Naive thymus-derived CD4-positive, alpha-beta T cell (primary cell): ENCODE measurements at regions not wholly inside any gene's neighbourhood (a gene's known extent, or its start where the extent isn't known, plus 50 kb on each side); places are given as distances from the start of the nearest gene placed in this dataset.

Source experiments
- ATAC-seq: fragments of 150-1000 bp; cut with Tn5 transposase; 2 replicates; pipeline ENCODE4 v1.10.0; 2021; ENCODE audit warnings: mild to moderate bottlenecking, moderate library complexity
- CTCF ChIA-PET: fragments of 350-600 bp; sonication (Branson Sonifier 250); formaldehyde crosslinking; loops from one replicate; lab custom pipeline; 2021; ENCODE audit warnings: antibody characterized with exemption; lab: Charles Lee
- POLR2A ChIA-PET: fragments of 350-600 bp; sonication (Branson Sonifier 250); formaldehyde crosslinking; loops from one replicate; lab custom pipeline; 2021; ENCODE audit warnings: antibody characterized with exemption, inconsistent platforms; lab: Charles Lee
- DNase-seq, 9 donors: peaks; one replicate each; pipeline versions ENCODE4 v3.0.0 to v3.0.0-alpha.2; 2020 to 2022; ENCODE audit warnings: mixed read lengths in 1 of 9
- H3K27ac ChIP-seq: one replicate; pipeline ENCODE4 v1.7.0; 2013; ENCODE audit warnings: mild to moderate bottlenecking, low read depth, low read length, moderate library complexity
- H3K27me3 ChIP-seq, 2 donors: one replicate each; pipeline ENCODE4 v1.7.0; 2013; ENCODE audit warnings: low read length in 2 of 2, mild to moderate bottlenecking in 2 of 2, moderate library complexity in 2 of 2; ENCODE audit not compliant: control insufficient read depth in 2 of 2, insufficient read depth in 2 of 2
- H3K36me3 ChIP-seq, 3 experiments: 1 replicate in 2 of 3; 2 replicates in 1 of 3; pipeline ENCODE4 v1.7.0; 2013; ENCODE audit warnings: low read length in 3 of 3, mild to moderate bottlenecking in 3 of 3, moderate library complexity in 1 of 3; ENCODE audit not compliant: insufficient read depth in 3 of 3, control insufficient read depth in 2 of 3
- H3K4me1 ChIP-seq, 2 donors: one replicate each; pipeline ENCODE4 v1.7.0; 2013; ENCODE audit warnings: low read length in 2 of 2, mild to moderate bottlenecking in 2 of 2, moderate library complexity in 1 of 2; ENCODE audit not compliant: control insufficient read depth in 2 of 2, insufficient read depth in 2 of 2
- H3K4me3 ChIP-seq: 2 replicates; pipeline ENCODE4 v1.7.0; 2013; ENCODE audit warnings: mild to moderate bottlenecking, low read length
- H3K9me3 ChIP-seq, 3 experiments: 1 replicate in 2 of 3; 2 replicates in 1 of 3; pipeline ENCODE4 v1.7.0; 2013; ENCODE audit warnings: low read length in 3 of 3; ENCODE audit not compliant: control insufficient read depth in 2 of 3
- H3K27ac Mint-ChIP-seq, 9 donors: one replicate each; pipeline ENCODE4 v1.8.0; 2020 to 2022; ENCODE audit warnings: mixed read lengths in 9 of 9, mild to moderate bottlenecking in 8 of 9, moderate library complexity in 5 of 9, inconsistent platforms in 2 of 9
- H3K27me3 Mint-ChIP-seq, 5 donors: one replicate each; pipeline ENCODE4 v1.8.0; 2021 to 2022; ENCODE audit warnings: mixed read lengths in 5 of 5, mild to moderate bottlenecking in 1 of 5
- H3K36me3 Mint-ChIP-seq, 5 donors: one replicate each; pipeline ENCODE4 v1.8.0; 2020 to 2022; ENCODE audit warnings: mixed read lengths in 5 of 5, mild to moderate bottlenecking in 3 of 5, inconsistent platforms in 1 of 5
- H3K4me1 Mint-ChIP-seq, 7 donors: one replicate each; pipeline ENCODE4 v1.8.0; 2020 to 2022; ENCODE audit warnings: mixed read lengths in 7 of 7, mild to moderate bottlenecking in 3 of 7, inconsistent platforms in 1 of 7
- H3K4me3 Mint-ChIP-seq, 10 donors: one replicate each; pipeline ENCODE4 v1.8.0; 2020 to 2022; ENCODE audit warnings: mild to moderate bottlenecking in 10 of 10, mixed read lengths in 10 of 10, moderate library complexity in 6 of 10, inconsistent platforms in 2 of 10
- H3K9me3 Mint-ChIP-seq, 11 donors: one replicate each; pipeline ENCODE4 v1.8.0; 2020 to 2022; ENCODE audit warnings: mixed read lengths in 11 of 11, mild to moderate bottlenecking in 4 of 11, inconsistent platforms in 1 of 11, moderate library complexity in 1 of 11
- intact Hi-C, 2 donors: fragments of 100-400 bp; cut with micrococcal nuclease; formaldehyde crosslinking; loops; one replicate each; pipeline ENCODE4 v1.15.1; 2023

DNA sequence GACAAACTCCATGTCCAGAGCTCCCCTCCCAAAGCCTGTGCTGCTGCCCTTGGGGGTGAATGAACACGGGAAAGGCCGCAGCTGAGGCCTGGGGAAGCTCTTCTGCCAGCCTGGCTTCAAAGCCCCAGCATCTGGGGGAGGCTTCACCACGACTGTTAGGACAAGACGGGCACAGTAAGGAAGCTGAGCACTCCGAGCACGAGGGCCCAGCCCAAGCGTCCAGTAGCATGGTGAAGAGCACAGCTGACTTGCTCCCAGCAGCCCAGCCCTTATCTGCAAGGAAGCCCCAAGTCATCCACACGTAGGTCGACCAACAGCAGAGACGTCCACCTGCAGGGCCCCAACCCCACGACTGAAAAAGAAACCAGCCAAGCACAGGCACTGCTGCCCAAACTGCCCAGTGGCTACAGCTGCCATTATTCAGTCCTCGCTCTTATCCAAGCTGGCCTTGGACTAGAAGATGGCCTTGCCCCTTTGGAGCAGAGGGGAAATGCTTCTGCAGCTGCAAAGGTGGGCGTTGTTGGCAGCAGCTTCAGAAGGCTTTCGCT lies 62.5 kb downstream of the SHANK2 start:
- CTCF ChIA-PET = no interaction called here
- no peaks in the 10 kb centered on the region for H3K27me3 ChIP-seq
- no peaks in the 10 kb centered on the region for H3K4me1 Mint-ChIP-seq
- no peaks in the 10 kb centered on the region for H3K4me1 ChIP-seq
- ATAC-seq (no peak), DNase-seq (no peak)
- peaks cover 0 to 12% (median 5%) of the 10 kb centered on the region in 5 donors for H3K27me3 Mint-ChIP-seq
- H3K36me3 Mint-ChIP-seq = no peaks in the 10 kb centered on the region
- H3K27ac ChIP-seq = no peak overlapping the region
- H3K4me3 ChIP-seq = no peak overlapping the region
- POLR2A ChIA-PET = no interaction called here
- H3K36me3 ChIP-seq = no peaks in the 10 kb centered on the region
- H3K27ac Mint-ChIP-seq = no peak overlapping the region
- intact Hi-C loops = no loop called here
- no peak overlapping the region for H3K4me3 Mint-ChIP-seq
- no peaks in the 10 kb centered on the region for H3K9me3 Mint-ChIP-seq
- H3K9me3 ChIP-seq = no peaks in the 10 kb centered on the region

DNA sequence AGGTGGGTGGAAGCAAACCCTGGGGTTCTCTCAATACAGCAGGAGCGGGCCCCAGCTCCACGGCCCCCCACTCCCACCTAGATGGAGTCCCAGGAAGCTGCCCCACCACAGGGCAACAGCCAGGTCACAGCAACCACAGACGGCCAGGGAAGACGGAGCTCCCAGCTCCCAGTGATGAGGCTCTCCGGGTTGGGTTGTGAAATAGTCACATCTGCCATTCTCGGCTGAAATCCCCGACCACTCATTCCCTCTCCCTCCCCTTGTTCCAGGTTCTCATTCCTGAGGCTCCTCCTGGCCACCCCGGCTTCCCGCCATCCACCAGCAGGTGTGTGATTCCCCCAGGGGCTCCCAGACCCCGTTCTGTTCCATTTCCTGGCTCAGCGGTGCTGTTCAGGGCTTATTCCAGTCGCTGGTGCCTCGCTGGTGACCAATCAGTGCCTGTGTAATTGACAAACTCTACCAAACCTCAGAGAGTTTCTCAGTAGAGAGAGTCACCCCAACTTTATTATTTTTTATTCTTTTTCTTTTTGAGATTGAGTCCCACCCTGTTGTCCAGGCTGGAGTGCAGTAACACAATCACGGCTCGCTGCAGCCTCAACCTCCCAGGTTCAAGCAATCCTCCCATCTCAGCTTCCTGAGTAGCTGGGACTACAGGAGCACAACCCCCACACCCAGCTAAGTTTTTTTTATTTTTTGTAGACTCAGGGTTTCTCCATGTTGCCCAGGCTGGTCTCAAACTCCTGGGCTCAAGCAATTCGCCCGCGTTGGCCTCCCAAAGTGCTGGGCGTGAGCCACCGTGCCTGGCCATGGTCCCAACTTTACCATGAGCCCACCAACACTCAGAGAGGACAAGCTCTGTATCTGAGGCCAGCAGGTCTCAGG lies 63.2 kb downstream of the SHANK2 start:
- no peaks in the 10 kb centered on the region for H3K4me1 Mint-ChIP-seq
- H3K9me3 ChIP-seq = no peaks in the 10 kb centered on the region
- H3K36me3 ChIP-seq = no peaks in the 10 kb centered on the region
- no peak overlapping the region for H3K27ac ChIP-seq
- H3K27ac Mint-ChIP-seq = no peak overlapping the region
- DNase-seq (no peak), ATAC-seq (no peak)
- no peak overlapping the region for H3K4me3 Mint-ChIP-seq
- no peaks in the 10 kb centered on the region for H3K4me1 ChIP-seq
- no peaks in the 10 kb centered on the region for H3K36me3 Mint-ChIP-seq
- intact Hi-C loops = no loop called here
- H3K27me3 ChIP-seq = no peaks in the 10 kb centered on the region
- POLR2A ChIA-PET = no interaction called here
- peaks cover 0 to 7% (median 5%) of the 10 kb centered on the region in 5 donors for H3K27me3 Mint-ChIP-seq
- no peaks in the 10 kb centered on the region for H3K9me3 Mint-ChIP-seq
- CTCF ChIA-PET = no interaction called here
- H3K4me3 ChIP-seq = no peak overlapping the region

DNA sequence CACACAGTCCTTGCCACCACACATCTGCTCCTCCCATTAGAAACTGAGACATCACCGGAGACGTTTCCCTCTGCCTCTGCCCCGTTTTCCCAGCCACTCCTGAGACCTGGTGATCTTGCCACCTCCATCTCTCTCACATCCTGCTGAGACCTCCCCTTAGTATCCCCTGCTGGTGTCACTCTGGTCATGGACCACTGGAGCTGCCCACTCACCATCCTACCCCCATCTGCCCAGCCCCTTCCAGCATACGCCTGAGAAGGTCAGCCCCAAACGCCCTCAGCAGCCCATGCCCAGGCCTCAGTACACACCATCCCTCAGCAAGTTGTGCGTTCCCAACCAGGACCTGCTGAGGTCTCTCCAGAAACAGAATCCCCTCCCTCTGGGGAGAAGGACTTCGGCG lies 64.3 kb downstream of the SHANK2 start:
- H3K9me3 Mint-ChIP-seq = peaks cover 0 to under 1% (median 0%) of the 10 kb centered on the region in 11 donors
- POLR2A ChIA-PET = no interaction called here
- no peaks in the 10 kb centered on the region for H3K36me3 Mint-ChIP-seq
- Histone ChIP-seq H3K4me1 (no peaks in the 10 kb centered on the region), H3K36me3 (no peaks in the 10 kb centered on the region), H3K27me3 (no peaks in the 10 kb centered on the region), H3K27ac (no peak overlapping the region), H3K4me3 (no peak overlapping the region), H3K9me3 (no peaks in the 10 kb centered on the region)
- intact Hi-C loops = no loop called here
- H3K27ac Mint-ChIP-seq = no peak overlapping the region
- CTCF ChIA-PET = no interaction called here
- ATAC-seq (no peak), DNase-seq (no peak)
- no peak overlapping the region for H3K4me3 Mint-ChIP-seq
- peaks cover 0 to 5% (median 4%) of the 10 kb centered on the region in 5 donors for H3K27me3 Mint-ChIP-seq
- no peaks in the 10 kb centered on the region for H3K4me1 Mint-ChIP-seq

DNA sequence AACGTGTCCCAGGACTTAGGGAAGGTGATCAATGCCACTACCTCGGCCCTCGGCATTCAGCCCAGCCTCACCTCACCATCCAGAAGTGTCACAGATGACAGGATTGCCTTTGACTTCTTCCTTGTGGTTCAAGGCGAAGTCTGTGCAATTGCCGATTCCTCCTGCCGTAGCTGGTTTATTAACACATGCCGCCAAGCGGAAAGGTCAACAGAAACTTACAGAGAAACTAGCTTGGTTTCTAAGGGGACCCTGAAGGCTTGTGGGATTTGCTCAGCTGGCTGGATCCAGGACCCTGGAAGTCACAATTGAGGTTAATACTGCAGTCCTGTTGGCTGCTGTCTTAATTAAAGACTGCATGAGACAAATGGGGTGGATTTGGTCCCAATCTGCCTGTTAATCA lies 65.6 kb downstream of the SHANK2 start:
- H3K4me1 ChIP-seq = no peaks in the 10 kb centered on the region
- Mint-ChIP-seq H3K27ac (no peak overlapping the region), H3K36me3 (no peaks in the 10 kb centered on the region), H3K9me3 (peaks cover 0 to 5% (median 0%) of the 10 kb centered on the region in 11 donors), H3K27me3 (peaks cover 0 to 5% (median 4%) of the 10 kb centered on the region in 5 donors), H3K4me3 (no peak overlapping the region), H3K4me1 (no peaks in the 10 kb centered on the region)
- DNase-seq (no peak), ATAC-seq (no peak)
- no peaks in the 10 kb centered on the region for H3K9me3 ChIP-seq
- CTCF ChIA-PET = no interaction called here
- H3K27ac ChIP-seq = no peak overlapping the region
- no peaks in the 10 kb centered on the region for H3K36me3 ChIP-seq
- H3K27me3 ChIP-seq = no peaks in the 10 kb centered on the region
- H3K4me3 ChIP-seq = no peak overlapping the region
- POLR2A ChIA-PET = no interaction called here
- intact Hi-C loops = no loop called here

DNA sequence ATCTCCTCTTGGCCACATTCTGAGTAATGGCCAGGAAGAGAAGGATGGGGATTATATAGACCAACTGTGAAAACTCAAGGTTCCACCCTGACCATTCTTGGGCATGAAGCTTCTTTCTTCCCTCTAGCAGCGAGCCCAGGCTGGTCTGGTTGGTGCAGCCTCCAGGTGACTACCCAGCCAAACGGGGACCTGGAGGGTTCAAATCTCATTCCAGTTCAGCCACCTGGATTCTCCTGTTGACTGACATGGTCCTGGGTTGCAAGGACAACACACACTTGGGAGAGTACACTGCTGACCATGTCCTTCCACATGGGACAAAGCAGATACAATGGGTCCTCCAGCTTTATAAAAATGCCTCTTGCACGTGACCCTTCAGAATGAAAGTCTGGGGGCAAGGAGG lies 67.0 kb downstream of the SHANK2 start:
- ATAC-seq (no peak), DNase-seq (no peak)
- H3K9me3 Mint-ChIP-seq = peaks cover 0 to 7% (median 0%) of the 10 kb centered on the region in 11 donors
- no peaks in the 10 kb centered on the region for H3K4me1 ChIP-seq
- H3K4me3 Mint-ChIP-seq = no peak overlapping the region
- H3K36me3 Mint-ChIP-seq = no peaks in the 10 kb centered on the region
- no peak overlapping the region for H3K27ac ChIP-seq
- CTCF ChIA-PET = no interaction called here
- H3K4me1 Mint-ChIP-seq = no peaks in the 10 kb centered on the region
- H3K27me3 Mint-ChIP-seq = peaks cover 0 to 12% (median 9%) of the 10 kb centered on the region in 5 donors
- POLR2A ChIA-PET = no interaction called here
- H3K27me3 ChIP-seq = no peaks in the 10 kb centered on the region
- H3K9me3 ChIP-seq = no peaks in the 10 kb centered on the region
- no peak overlapping the region for H3K27ac Mint-ChIP-seq
- H3K36me3 ChIP-seq = no peaks in the 10 kb centered on the region
- H3K4me3 ChIP-seq = no peak overlapping the region
- intact Hi-C loops = no loop called here

DNA sequence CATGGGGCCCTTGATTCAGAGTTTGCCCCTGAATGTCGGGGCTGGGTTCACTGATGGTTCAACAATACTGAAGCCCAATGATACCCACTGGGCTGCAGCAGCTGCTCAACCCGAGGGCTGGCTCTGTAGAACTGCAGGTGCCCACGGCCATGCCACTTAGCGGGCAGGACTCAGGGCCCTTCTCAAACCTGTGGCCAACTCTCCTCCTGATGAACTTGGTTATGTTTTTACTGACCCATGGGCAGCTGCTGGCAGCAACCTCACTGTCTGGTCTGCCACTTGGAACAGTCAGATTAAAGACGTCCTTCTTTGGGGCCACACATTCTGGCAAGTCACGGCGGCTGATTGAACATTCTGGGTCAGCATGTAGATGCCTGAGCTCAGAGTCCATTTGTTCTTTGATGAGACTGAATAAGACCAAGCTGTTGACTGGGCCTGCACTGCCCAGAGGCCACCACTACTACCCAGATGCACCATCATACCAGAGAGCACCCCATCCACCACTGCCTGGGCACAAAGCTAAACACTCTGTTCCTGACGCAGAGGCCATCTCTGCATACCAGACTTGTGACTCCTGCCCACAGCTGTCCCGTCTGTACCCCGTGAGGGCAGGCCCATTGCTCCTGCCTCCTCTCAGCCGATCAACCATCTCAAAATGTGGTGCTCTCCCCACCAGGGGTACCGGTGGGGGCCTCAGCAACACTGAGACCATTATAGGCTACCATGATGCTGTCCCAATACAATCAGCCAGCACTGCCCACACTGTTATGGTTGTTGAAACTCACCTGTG lies 67.8 kb downstream of the SHANK2 start:
- no peaks in the 10 kb centered on the region for H3K9me3 ChIP-seq
- CTCF ChIA-PET = no interaction called here
- no peak overlapping the region for H3K27ac ChIP-seq
- POLR2A ChIA-PET = no interaction called here
- ATAC-seq (no peak), DNase-seq (no peak)
- H3K36me3 Mint-ChIP-seq = no peaks in the 10 kb centered on the region
- H3K27me3 Mint-ChIP-seq = peaks cover under 1 to 16% (median 10%) of the 10 kb centered on the region in 5 donors
- no peak overlapping the region for H3K4me3 Mint-ChIP-seq
- intact Hi-C loops = no loop called here
- no peaks in the 10 kb centered on the region for H3K4me1 Mint-ChIP-seq
- H3K4me3 ChIP-seq = no peak overlapping the region
- no peaks in the 10 kb centered on the region for H3K27me3 ChIP-seq
- H3K4me1 ChIP-seq = no peaks in the 10 kb centered on the region
- H3K27ac Mint-ChIP-seq = no peak overlapping the region
- H3K9me3 Mint-ChIP-seq = peaks cover 0 to 7% (median 0%) of the 10 kb centered on the region in 11 donors
- no peaks in the 10 kb centered on the region for H3K36me3 ChIP-seq
